ENCODE measurements at regions not wholly inside any gene's neighbourhood (a gene's known extent, or its start where the extent isn't known, plus 50 kb on each side); places are given as distances from the start of the nearest gene placed in this dataset.

GRCh38 chr3:17801131-17801530 is 58.7 kb upstream of the TBC1D5 start:
- Histone ChIP-seq H2AFZ (ENCODE audit: low read depth) (no peak overlapping the region), H4K20me1 (ENCODE audit: insufficient read depth) (no peaks in the 10 kb centered on the region), H3K36me3 (replicated peaks in 1 of 2; ENCODE audit: control insufficient read depth in 1 of 2, insufficient read depth in 2 of 2, low read length in 1 of 2) (no peaks in the 10 kb centered on the region), H3K9ac (no peak overlapping the region), H3K4me1 (ENCODE audit: control insufficient read depth in 1 of 2, insufficient read depth in 2 of 2, low read depth in 1 of 2, low read length in 1 of 2) (no peaks in the 10 kb centered on the region), H3K27ac (ENCODE audit: low read depth in 2 of 2, low read length in 1 of 2) (no peak overlapping the region), H3K9me3 (no peaks in the 10 kb centered on the region), H3K79me2 (ENCODE audit: insufficient read depth) (no peaks in the 10 kb centered on the region), H3F3A (replicated peaks; ENCODE audit: insufficient read depth) (no peaks in the 10 kb centered on the region), H3K9me2 (no peaks in the 10 kb centered on the region), H3K27me3 (ENCODE audit: insufficient read depth) (no peaks in the 10 kb centered on the region), H3K4me2 (no peak overlapping the region), H3K4me3 (ENCODE audit: low read depth in 2 of 2, low read length in 1 of 2) (no peak overlapping the region)
- DNase-seq, result no peak
- CTCF ChIA-PET, result interaction anchor here (0.8 to 1.8 kb wide), 5 partner anchors 8 to 40 kb away, joined by 3 to 9 read pairs (median 4); no protein-coding TSS in a partner anchor
- WGBS (ENCODE audit: low lambda C conversion rate), result 96% methylated on average over 1 of the region's 1 CpG
- TF ChIP-seq RFX5 (IDR thresholded peaks at IDR 0.05; ENCODE audit: low read length) (no peak), IRF3 (IDR thresholded peaks at IDR 0.05; ENCODE audit: low read depth, low read length) (no peak), TAF1 (IDR thresholded peaks at IDR 0.05; ENCODE audit: borderline replicate concordance, low read depth, low read length) (no peak), MAX (IDR thresholded peaks at IDR 0.05; ENCODE audit: low read depth) (no peak), FOXM1 (IDR thresholded peaks at IDR 0.05; ENCODE audit: low read depth) (no peak), TEAD4 (IDR thresholded peaks at IDR 0.05; ENCODE audit: borderline replicate concordance, insufficient read depth) (no peak), NFIC (IDR thresholded peaks at IDR 0.05; ENCODE audit: borderline replicate concordance) (no peak), SIN3A (IDR thresholded peaks at IDR 0.05; ENCODE audit: borderline replicate concordance, low read depth, low read length) (no peak), RXRA (IDR thresholded peaks at IDR 0.05; ENCODE audit: borderline replicate concordance, low read depth) (no peak), NRF1 (IDR thresholded peaks at IDR 0.05; ENCODE audit: low read depth, low read length) (no peak), ELF1 (IDR thresholded peaks at IDR 0.05) (no peak), PBX3 (IDR thresholded peaks at IDR 0.05) (no peak), SMC3 (IDR thresholded peaks at IDR 0.05; ENCODE audit: low read depth, low read length) (no peak), MEF2A (IDR thresholded peaks at IDR 0.05; ENCODE audit: borderline replicate concordance, low read depth) (no peak)
- TF ChIP-seq, protein P1, sequence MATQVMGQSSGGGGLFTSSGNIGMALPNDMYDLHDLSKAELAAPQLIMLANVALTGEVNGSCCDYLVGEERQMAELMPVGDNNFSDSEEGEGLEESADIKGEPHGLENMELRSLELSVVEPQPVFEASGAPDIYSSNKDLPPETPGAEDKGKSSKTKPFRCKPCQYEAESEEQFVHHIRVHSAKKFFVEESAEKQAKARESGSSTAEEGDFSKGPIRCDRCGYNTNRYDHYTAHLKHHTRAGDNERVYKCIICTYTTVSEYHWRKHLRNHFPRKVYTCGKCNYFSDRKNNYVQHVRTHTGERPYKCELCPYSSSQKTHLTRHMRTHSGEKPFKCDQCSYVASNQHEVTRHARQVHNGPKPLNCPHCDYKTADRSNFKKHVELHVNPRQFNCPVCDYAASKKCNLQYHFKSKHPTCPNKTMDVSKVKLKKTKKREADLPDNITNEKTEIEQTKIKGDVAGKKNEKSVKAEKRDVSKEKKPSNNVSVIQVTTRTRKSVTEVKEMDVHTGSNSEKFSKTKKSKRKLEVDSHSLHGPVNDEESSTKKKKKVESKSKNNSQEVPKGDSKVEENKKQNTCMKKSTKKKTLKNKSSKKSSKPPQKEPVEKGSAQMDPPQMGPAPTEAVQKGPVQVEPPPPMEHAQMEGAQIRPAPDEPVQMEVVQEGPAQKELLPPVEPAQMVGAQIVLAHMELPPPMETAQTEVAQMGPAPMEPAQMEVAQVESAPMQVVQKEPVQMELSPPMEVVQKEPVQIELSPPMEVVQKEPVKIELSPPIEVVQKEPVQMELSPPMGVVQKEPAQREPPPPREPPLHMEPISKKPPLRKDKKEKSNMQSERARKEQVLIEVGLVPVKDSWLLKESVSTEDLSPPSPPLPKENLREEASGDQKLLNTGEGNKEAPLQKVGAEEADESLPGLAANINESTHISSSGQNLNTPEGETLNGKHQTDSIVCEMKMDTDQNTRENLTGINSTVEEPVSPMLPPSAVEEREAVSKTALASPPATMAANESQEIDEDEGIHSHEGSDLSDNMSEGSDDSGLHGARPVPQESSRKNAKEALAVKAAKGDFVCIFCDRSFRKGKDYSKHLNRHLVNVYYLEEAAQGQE (IDR thresholded peaks at IDR 0.05; ENCODE audit: low read depth, low read length), result no peak
- TF ChIP-seq, protein P2, sequence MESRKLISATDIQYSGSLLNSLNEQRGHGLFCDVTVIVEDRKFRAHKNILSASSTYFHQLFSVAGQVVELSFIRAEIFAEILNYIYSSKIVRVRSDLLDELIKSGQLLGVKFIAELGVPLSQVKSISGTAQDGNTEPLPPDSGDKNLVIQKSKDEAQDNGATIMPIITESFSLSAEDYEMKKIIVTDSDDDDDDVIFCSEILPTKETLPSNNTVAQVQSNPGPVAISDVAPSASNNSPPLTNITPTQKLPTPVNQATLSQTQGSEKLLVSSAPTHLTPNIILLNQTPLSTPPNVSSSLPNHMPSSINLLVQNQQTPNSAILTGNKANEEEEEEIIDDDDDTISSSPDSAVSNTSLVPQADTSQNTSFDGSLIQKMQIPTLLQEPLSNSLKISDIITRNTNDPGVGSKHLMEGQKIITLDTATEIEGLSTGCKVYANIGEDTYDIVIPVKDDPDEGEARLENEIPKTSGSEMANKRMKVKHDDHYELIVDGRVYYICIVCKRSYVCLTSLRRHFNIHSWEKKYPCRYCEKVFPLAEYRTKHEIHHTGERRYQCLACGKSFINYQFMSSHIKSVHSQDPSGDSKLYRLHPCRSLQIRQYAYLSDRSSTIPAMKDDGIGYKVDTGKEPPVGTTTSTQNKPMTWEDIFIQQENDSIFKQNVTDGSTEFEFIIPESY (IDR thresholded peaks at IDR 0.05; ENCODE audit: borderline replicate concordance, low read depth), result no peak
- POLR2A ChIA-PET, result no interaction called here

Measured in SK-N-SH (cell line).